ENCODE measurements at regions not wholly inside any gene's neighbourhood (a gene's known extent, or its start where the extent isn't known, plus 50 kb on each side); places are given as distances from the start of the nearest gene placed in this dataset.
A peak's percentile ranks its signal among the peaks of the same experiment; 100 is the strongest.

- no peak for TF ChIP-seq HSF1 (IDR thresholded peaks at IDR 0.05; ENCODE audit: low read depth, low read length)
- TF ChIP-seq BCL3 (IDR thresholded peaks at IDR 0.05; ENCODE audit: borderline replicate concordance, insufficient read depth, low read depth, low read length, poor library complexity, severe bottlenecking), result no peak
- TF ChIP-seq USF2 (IDR thresholded peaks at IDR 0.05; ENCODE audit: borderline replicate concordance, low read depth, low read length), result no peak
- no peak for TF ChIP-seq ZNF384 (IDR thresholded peaks at IDR 0.05; ENCODE audit: borderline replicate concordance, low read depth, low read length)
- TF ChIP-seq SMC3 (IDR thresholded peaks at IDR 0.05; ENCODE audit: borderline replicate concordance, low read length), result no peak
- TF ChIP-seq E2F8 (IDR thresholded peaks at IDR 0.05; ENCODE audit: low read depth, partially characterized antibody), result peak; percentile 39
- no peak for TF ChIP-seq POLR2AphosphoS5 (IDR thresholded peaks at IDR 0.05; ENCODE audit: low read length)
- no peak for TF ChIP-seq REST (IDR thresholded peaks at IDR 0.05; ENCODE audit: low read depth, low read length)
- peak; percentile 69; the same call in 1 of the 2 replicates for TF ChIP-seq RAD51 (IDR thresholded peaks at IDR 0.05)
- peak; percentile 86 for TF ChIP-seq NBN (IDR thresholded peaks at IDR 0.05)
- TF ChIP-seq RB1 (IDR thresholded peaks at IDR 0.05; ENCODE audit: borderline replicate concordance), result no peak
- peak; percentile 79 to 82 for TF ChIP-seq BHLHE40 (IDR thresholded peaks at IDR 0.05; ENCODE audit: borderline replicate concordance in 1 of 2, low read depth in 2 of 2, low read length in 1 of 2)
- TF ChIP-seq IRF3 (IDR thresholded peaks at IDR 0.05), result no peak
- no peak for TF ChIP-seq SUPT20H (IDR thresholded peaks at IDR 0.05; ENCODE audit: borderline replicate concordance, control insufficient read depth, low read depth, low read length)
- no peak for TF ChIP-seq NRF1 (conservative IDR thresholded peaks at IDR 0.05; ENCODE audit: low read depth, low read length)
- no peak for TF ChIP-seq KDM1A (IDR thresholded peaks at IDR 0.05; ENCODE audit: borderline replicate concordance)
- no peak for TF ChIP-seq HDGF (IDR thresholded peaks at IDR 0.05)
These were observed 457.8 kb upstream of the MEX3C start (continued) for GRCh38 chr18:51655327-51655698.

Measured in GM12878 (cell line).